ENCODE measurements at regions not wholly inside any gene's neighbourhood (a gene's known extent, or its start where the extent isn't known, plus 50 kb on each side); places are given as distances from the start of the nearest gene placed in this dataset.
"Not testable (repeated sequence)": the region's sequence is repeated elsewhere in the genome, so short reads cannot be mapped to it uniquely, and the experiment has no call there.

GRCh38 chr17:71447644-71448043, 673.2 kb upstream of the SOX9 start:
- ATAC-seq = no peak
- CTCF ChIA-PET = no interaction called here
- Mint-ChIP-seq H3K4me1 (peaks cover 5% of the 10 kb centered on the region; the same call in 1 of the 2 replicates), H3K36me3 (no peaks in the 10 kb centered on the region), H3K27me3 (ENCODE audit: low read depth) (no peaks in the 10 kb centered on the region), H3K27ac (no peak overlapping the region), H3K4me3 (no peak overlapping the region), H3K9me3 (peaks cover 4% of the 10 kb centered on the region; the same call in 1 of the 2 replicates)
- POLR2A ChIA-PET = no interaction called here
- no peak for TF ChIP-seq KAT7 (CRISPR knock-in tag; IDR thresholded peaks at IDR 0.05; ENCODE audit: borderline replicate concordance)
- TF ChIP-seq NFE2L1 (CRISPR knock-in tag; IDR thresholded peaks at IDR 0.05) = no peak
- TF ChIP-seq USF1 (CRISPR knock-in tag; IDR thresholded peaks at IDR 0.05) = no peak
- TF ChIP-seq GABPB1 (CRISPR knock-in tag; IDR thresholded peaks at IDR 0.05) = no peak
- TF ChIP-seq ZNF121 (CRISPR knock-in tag; IDR thresholded peaks at IDR 0.05) = no peak
- TF ChIP-seq OVOL2 (CRISPR knock-in tag; IDR thresholded peaks at IDR 0.05; ENCODE audit: borderline replicate concordance) = no peak
- TF ChIP-seq FOXP4 (CRISPR knock-in tag; IDR thresholded peaks at IDR 0.05) = no peak
- no peak for TF ChIP-seq EMX1 (CRISPR knock-in tag; IDR thresholded peaks at IDR 0.05)
- TF ChIP-seq HMGXB4 (CRISPR knock-in tag; IDR thresholded peaks at IDR 0.05) = no peak
- TF ChIP-seq ZNF416 (CRISPR knock-in tag; IDR thresholded peaks at IDR 0.05) = no peak
- TF ChIP-seq IRF1 (CRISPR knock-in tag; IDR thresholded peaks at IDR 0.05) = no peak
- no peak for TF ChIP-seq E2F5 (CRISPR knock-in tag; IDR thresholded peaks at IDR 0.05)
- no peak for TF ChIP-seq ZNF138 (CRISPR knock-in tag; conservative IDR thresholded peaks at IDR 0.05)
- no peak for TF ChIP-seq ZNF532 (CRISPR knock-in tag; IDR thresholded peaks at IDR 0.05; ENCODE audit: borderline replicate concordance)
- TF ChIP-seq ELF4 (CRISPR knock-in tag; IDR thresholded peaks at IDR 0.05; ENCODE audit: low read depth) = no peak
- TF ChIP-seq ZNF396 (CRISPR knock-in tag; IDR thresholded peaks at IDR 0.05; ENCODE audit: borderline replicate concordance) = no peak
- no peak for TF ChIP-seq JUN (CRISPR knock-in tag; IDR thresholded peaks at IDR 0.05)
- no peak for TF ChIP-seq SOX15 (CRISPR knock-in tag; IDR thresholded peaks at IDR 0.05)
- no peak for TF ChIP-seq RORB (CRISPR knock-in tag; IDR thresholded peaks at IDR 0.05)
- no peak for DNase-seq (ENCODE audit: low spot score)

- H3K4me1 Mint-ChIP-seq; DNase-seq (ENCODE audit: low spot score); H3K27ac Mint-ChIP-seq; H3K9me3 Mint-ChIP-seq; ATAC-seq; POLR2A ChIA-PET; H3K4me3 Mint-ChIP-seq; H3K36me3 Mint-ChIP-seq; H3K27me3 Mint-ChIP-seq (ENCODE audit: low read depth): not testable (repeated sequence)
- CTCF ChIA-PET = interaction anchor here (2.3 kb wide), 1 partner anchor 10 kb away, joined by 8 read pairs; no protein-coding TSS in a partner anchor
Measured at GRCh38 chr17:71450657-71451056, 670.2 kb upstream of the SOX9 start.
